Nephron progenitor cell (in vitro differentiated cells): ENCODE measurements at regions not wholly inside any gene's neighbourhood (a gene's known extent, or its start where the extent isn't known, plus 50 kb on each side); places are given as distances from the start of the nearest gene placed in this dataset.
A peak's percentile ranks its signal among the peaks of the same experiment; 100 is the strongest.

Source experiments
- DNase-seq: peaks from one replicate; pipeline ENCODE4 v3.0.0; 2021
- H3K27ac Mint-ChIP-seq: 2 replicates; pipeline ENCODE4 v1.8.0; 2021; ENCODE audit warnings: mild to moderate bottlenecking, moderate library complexity, mixed read lengths
- H3K27me3 Mint-ChIP-seq: 2 replicates; pipeline ENCODE4 v1.8.0; 2021; ENCODE audit warnings: mild to moderate bottlenecking, low read depth, mixed read lengths; ENCODE audit not compliant: poor library complexity
- H3K36me3 Mint-ChIP-seq: 2 replicates; pipeline ENCODE4 v1.8.0; 2021; ENCODE audit warnings: low read depth, mixed read lengths
- H3K4me1 Mint-ChIP-seq: 2 replicates; pipeline ENCODE4 v1.8.0; 2021; ENCODE audit warnings: mixed read lengths
- H3K4me3 Mint-ChIP-seq: 2 replicates; pipeline ENCODE4 v1.8.0; 2021; ENCODE audit warnings: mild to moderate bottlenecking, moderate library complexity, mixed read lengths
- H3K9me3 Mint-ChIP-seq: 2 replicates; pipeline ENCODE4 v1.8.0; 2021; ENCODE audit warnings: mild to moderate bottlenecking, moderate library complexity, mixed read lengths
- TF ChIP-seq, protein P1 (sequence below): fragments of 200-600 bp; sonication (generic); IDR thresholded peaks from 2 replicates; pipeline ENCODE4 v1.5.0; 2021; ENCODE audit warnings: antibody characterized with exemption

DNA sequence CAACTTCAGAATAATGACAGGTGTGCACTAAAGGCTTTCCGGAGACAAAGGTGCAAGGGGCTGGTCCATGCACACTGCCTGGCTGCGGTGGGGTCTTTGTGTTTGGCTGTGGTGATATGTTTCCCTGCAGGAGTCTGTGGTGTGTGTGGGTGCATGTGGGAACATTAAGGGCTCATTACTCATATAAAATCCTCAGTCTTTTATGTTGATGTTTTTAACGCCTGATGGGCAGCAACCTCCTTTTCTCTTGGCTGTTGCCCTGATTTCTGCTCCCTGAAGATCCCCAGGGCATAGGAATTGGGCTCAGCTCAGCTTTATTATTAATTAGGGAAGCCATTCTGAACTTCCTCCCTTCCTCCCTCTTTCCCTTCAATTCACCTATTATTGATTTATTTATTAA is 67.6 kb upstream of the SPAG17 start:
- H3K36me3 Mint-ChIP-seq = no peaks in the 10 kb centered on the region
- no peak overlapping the region for H3K4me3 Mint-ChIP-seq
- H3K27ac Mint-ChIP-seq = no peak overlapping the region

DNA sequence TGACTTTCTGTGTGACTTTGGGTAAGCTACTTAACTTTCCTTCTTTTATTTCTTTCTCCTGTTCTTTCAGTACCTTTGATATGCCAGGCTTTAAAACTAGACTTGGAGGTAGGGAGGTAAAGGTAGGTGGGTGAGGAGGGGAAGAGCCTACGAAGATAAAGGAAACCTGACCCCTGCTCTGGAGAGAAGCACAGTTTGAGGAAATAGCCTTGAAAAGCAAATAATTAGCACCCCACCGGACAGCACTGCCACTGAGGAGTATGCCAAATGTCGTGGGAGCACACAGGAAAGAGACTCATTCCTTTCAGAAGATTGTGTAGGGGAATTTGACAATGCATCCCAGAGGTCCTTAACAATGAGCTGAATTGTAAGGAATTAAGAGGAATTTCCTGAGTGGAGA is 65.2 kb upstream of the SPAG17 start:
- Mint-ChIP-seq H3K27ac (peak overlapping the region; percentile 80), H3K9me3 (no peaks in the 10 kb centered on the region)
- DNase-seq = no peak

More for the DNA sequence above, 67.6 kb upstream of the SPAG17 start:
- Mint-ChIP-seq H3K4me1 (peaks cover 66% of the 10 kb centered on the region), H3K9me3 (no peaks in the 10 kb centered on the region), H3K27me3 (peaks cover 3% of the 10 kb centered on the region)
- no peak for DNase-seq
- TF ChIP-seq, protein P1, sequence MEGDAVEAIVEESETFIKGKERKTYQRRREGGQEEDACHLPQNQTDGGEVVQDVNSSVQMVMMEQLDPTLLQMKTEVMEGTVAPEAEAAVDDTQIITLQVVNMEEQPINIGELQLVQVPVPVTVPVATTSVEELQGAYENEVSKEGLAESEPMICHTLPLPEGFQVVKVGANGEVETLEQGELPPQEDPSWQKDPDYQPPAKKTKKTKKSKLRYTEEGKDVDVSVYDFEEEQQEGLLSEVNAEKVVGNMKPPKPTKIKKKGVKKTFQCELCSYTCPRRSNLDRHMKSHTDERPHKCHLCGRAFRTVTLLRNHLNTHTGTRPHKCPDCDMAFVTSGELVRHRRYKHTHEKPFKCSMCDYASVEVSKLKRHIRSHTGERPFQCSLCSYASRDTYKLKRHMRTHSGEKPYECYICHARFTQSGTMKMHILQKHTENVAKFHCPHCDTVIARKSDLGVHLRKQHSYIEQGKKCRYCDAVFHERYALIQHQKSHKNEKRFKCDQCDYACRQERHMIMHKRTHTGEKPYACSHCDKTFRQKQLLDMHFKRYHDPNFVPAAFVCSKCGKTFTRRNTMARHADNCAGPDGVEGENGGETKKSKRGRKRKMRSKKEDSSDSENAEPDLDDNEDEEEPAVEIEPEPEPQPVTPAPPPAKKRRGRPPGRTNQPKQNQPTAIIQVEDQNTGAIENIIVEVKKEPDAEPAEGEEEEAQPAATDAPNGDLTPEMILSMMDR = no peak

DNA sequence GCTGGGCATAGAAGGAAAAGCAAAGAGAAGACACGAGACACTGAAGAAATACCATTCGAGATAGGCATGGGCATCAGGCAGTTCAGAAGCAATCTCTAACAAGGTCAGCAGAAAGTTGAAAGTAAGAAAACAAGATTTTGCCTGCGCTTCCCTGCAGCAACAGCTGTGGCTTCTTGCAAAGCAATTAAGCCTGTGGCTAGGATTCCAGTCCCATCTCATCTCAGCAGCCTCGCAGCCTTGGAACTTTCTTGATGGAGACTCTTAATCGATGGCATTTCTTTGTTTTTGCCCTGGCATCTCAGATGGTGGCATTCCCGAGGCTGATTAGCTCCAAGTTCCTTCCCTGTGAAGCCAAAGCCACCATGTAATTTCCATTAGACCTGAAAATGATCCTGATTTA is 64.6 kb upstream of the SPAG17 start:
- TF ChIP-seq, protein P1 = no peak
- Mint-ChIP-seq H3K36me3 (no peaks in the 10 kb centered on the region), H3K27me3 (no peaks in the 10 kb centered on the region), H3K27ac (no peak overlapping the region), H3K9me3 (no peaks in the 10 kb centered on the region), H3K4me3 (no peak overlapping the region), H3K4me1 (peaks cover 59% of the 10 kb centered on the region)
- no peak for DNase-seq

More for the DNA sequence above, 65.2 kb upstream of the SPAG17 start:
- TF ChIP-seq, protein P1 = no peak
- peaks cover 56% of the 10 kb centered on the region for H3K4me1 Mint-ChIP-seq
- H3K27me3 Mint-ChIP-seq = peaks cover 3% of the 10 kb centered on the region
- H3K4me3 Mint-ChIP-seq = no peak overlapping the region
- H3K36me3 Mint-ChIP-seq = no peaks in the 10 kb centered on the region

DNA sequence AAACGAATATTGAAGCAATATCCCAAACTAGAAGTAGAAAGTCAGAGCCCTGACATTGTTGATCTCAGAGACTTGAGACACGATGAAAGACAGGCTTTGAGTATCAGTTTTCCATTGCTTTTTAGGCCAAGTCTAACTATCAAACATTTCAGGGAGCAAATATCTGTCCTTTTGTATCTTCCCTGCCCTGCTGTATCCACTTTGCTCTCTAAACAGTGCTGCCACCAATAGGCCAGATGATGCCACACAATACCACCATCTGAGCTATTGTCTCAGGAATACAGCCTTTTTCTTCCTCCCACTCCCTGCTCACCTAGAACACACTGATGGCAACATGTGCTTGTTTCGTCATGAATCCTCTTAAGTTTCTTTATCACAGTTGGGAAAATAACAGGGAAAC is 62.6 kb upstream of the SPAG17 start:
- H3K4me3 Mint-ChIP-seq = no peak overlapping the region
- DNase-seq = no peak
- no peaks in the 10 kb centered on the region for H3K27me3 Mint-ChIP-seq
- TF ChIP-seq, protein P1 = peak; percentile 12
- no peaks in the 10 kb centered on the region for H3K36me3 Mint-ChIP-seq
- H3K9me3 Mint-ChIP-seq = no peaks in the 10 kb centered on the region
- H3K4me1 Mint-ChIP-seq = peaks cover 54% of the 10 kb centered on the region
- no peak overlapping the region for H3K27ac Mint-ChIP-seq

DNA sequence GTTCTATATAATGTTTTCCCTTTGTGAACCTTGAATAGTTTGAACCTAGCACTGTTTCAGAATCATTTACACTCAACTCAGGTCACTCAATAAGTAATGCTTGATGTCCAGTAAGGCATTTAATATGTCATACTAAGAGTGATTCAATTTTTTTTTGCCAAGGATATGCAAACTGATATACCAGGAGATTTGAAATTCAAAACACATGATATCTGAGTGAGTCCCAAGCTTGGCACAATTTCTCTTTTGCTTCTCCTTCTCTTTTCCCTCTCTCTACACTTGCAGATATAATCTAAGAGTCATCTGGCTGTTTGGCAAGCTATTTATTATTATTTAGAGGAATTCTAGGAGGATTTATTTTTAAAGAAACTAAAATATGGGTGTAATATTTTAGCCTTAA is 61.6 kb upstream of the SPAG17 start:
- Mint-ChIP-seq H3K27ac (no peak overlapping the region), H3K27me3 (no peaks in the 10 kb centered on the region), H3K9me3 (no peaks in the 10 kb centered on the region), H3K36me3 (no peaks in the 10 kb centered on the region), H3K4me1 (peaks cover 47% of the 10 kb centered on the region), H3K4me3 (no peak overlapping the region)
- TF ChIP-seq, protein P1 = no peak
- no peak for DNase-seq

DNA sequence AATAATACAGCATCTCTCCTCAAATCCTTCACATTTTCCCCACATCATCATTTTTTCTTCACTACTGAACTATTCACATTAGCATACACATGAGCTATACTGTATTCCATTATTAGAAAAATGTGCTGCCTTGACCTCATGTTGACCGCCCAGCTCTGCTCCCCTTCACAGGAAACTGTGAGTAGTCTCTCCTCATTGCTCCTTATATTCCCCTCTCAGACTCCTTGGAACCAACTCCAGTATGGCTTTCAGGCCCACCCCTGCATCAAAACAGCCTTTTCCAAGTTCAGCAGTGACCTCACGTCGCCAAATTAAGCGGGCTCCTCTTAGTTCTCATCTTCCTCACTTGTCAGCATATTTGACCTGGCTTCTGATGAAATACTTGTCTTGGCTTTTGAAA is 59.2 kb upstream of the SPAG17 start:
- no peak overlapping the region for H3K27ac Mint-ChIP-seq
- peaks cover 23% of the 10 kb centered on the region for H3K4me1 Mint-ChIP-seq

More for the DNA sequence above, 59.2 kb upstream of the SPAG17 start:
- Mint-ChIP-seq H3K4me3 (no peak overlapping the region), H3K27me3 (no peaks in the 10 kb centered on the region), H3K9me3 (peaks cover 15% of the 10 kb centered on the region), H3K36me3 (peaks cover 11% of the 10 kb centered on the region)
- no peak for DNase-seq
- TF ChIP-seq, protein P1 = no peak
